NCI-H446 treated with DMSO at 0.1 percent for 48 hours (cell line): ENCODE measurements at regions not wholly inside any gene's neighbourhood (a gene's known extent, or its start where the extent isn't known, plus 50 kb on each side); places are given as distances from the start of the nearest gene placed in this dataset.

Source experiments
- DNase-seq: peaks from one replicate; lab custom pipeline; 2025; lab: John Stamatoyannopoulos, UW

- DNase-seq = no peak
Measured at GRCh38 chr5:163357636-163358035, 79.8 kb upstream of the CCNG1 start.

DNA sequence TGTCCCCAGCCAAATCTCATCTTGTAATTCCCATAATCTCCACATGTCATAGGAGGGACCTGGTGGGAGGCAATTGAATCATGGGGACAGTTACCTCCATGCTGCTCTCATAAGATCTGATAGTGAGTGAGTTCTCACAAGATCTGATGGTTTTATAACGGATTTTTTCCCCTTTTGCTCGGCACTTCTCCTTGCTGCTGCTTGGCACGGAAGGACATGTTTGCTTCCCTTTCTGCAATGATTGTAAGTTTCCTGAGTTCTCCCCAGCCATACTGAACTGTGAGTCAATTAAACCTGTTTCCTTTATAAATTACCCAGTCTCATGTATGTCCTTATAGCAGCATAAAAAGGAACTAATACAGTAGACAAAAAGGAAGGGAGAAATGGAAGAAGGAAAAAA is 76.7 kb upstream of the CCNG1 start:
- no peak for DNase-seq

DNA sequence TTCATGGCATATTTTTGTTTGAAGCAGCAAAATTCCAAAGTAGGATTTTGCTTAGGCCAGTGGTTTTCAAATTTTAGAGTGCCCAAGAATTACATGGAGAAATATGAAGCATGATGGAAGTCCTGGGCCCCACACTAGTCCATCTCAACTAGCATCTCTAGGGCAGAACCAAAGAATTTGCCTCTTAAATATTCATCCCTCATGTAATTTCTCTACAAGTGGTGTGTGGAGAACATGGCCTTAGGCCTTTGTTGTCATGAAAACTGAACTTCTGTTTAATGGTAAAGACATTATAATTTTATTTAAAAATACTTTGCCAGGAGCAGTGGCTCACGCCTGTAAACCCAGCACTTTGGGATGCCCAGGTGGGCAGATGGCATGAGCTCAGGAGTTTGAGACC is 75.9 kb upstream of the CCNG1 start:
- DNase-seq = no peak

DNA sequence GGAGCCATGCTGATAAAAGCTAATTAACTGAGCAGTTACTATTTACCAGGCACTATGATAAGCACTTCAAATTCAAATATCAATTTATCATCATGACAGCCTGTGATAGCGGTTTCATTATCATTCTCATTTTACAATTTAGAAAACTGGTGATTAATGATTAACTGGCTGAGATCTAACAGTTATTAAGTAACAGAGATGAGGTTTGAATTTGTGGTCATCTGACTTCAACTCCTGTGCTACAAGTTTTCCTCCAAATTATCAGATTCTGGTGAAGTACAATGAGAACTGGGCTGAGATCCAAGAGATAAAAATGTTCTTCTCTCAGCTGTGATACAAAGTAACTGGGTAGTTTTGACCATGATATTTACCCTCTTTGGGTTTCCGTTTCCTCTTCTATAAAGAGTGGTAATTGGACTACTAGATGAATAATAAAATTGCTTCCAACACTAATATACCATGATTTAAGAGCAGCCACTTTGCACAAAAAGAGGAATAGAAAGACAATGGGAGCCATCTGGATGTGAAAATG is 74.5 kb upstream of the CCNG1 start:
- no peak for DNase-seq

GRCh38 chr5:163363389-163363788 is 74.0 kb upstream of the CCNG1 start:
- no peak for DNase-seq

DNA sequence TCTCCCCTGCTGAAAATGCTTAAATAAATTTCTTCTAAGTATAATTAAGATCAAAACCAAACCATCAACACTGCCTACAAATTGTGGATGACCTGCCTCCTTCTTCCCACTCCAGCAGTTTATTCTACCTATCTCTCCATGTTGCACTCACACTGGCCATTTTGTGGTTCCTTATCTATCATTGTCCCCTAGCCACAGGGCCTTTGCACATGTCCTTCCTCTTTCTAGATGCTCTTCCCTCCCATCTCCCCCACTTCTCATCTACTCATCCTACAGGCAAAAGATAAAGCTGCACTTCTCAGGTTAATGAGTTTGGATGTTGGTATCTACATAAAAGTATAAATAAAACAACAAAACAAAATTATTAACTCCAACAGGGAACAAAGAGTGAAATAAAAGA is 70.6 kb upstream of the CCNG1 start:
- no peak for DNase-seq

GRCh38 chr5:163369776-163370385 is 67.5 kb upstream of the CCNG1 start:
- DNase-seq = no peak

DNA sequence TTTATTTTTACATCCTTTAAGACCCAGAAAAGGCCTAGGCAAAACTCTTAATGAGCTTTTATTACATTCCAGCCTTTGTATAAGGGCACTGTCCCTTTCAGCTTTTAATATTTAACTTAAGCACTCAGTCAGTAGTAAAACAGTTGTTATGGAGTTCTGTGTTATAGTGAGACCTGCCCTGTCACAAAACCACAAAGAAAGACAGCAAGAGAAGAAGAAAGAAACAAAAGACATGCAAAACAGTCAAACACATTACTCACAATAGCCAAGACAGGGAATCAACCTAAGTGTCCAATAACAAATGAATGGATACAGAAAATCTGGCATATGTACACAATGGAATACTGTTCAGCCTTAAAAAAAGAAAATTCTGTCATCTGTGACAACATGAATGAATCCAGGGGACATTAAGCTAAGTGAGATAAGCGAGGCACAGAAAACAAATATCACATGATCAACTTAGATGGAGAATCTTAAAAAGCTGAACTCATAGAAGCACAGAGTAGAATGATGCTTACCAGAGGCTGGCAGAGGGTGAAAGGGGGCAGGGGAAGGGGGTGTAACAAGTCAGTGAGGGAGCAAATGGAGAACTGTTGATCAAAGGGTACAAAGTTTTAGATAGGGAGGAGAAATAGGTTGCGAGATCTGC is 63.8 kb upstream of the CCNG1 start:
- DNase-seq = no peak

DNA sequence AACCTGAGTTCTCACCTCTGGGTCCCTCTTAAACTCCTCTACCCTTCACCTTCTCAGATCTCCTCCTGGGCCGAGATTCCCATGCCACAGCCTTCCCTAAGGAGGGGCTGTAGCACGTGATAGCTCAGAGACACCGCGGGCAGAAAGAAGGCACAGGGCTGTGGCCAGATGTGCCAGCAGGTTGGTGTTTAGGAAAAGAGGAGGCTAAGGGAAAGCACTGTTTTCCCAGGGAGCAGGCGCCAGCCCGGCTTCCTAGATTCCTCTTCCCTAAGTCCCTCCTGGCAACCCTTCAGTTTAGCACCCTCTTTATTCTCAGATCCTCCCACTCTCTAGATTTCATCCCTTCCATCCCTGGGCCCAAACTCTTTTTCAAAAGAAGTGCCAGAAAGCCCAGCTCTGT is 59.4 kb upstream of the CCNG1 start:
- no peak for DNase-seq

- no peak for DNase-seq
Measured at GRCh38 chr5:163379298-163380155, 57.9 kb upstream of the CCNG1 start.

DNA sequence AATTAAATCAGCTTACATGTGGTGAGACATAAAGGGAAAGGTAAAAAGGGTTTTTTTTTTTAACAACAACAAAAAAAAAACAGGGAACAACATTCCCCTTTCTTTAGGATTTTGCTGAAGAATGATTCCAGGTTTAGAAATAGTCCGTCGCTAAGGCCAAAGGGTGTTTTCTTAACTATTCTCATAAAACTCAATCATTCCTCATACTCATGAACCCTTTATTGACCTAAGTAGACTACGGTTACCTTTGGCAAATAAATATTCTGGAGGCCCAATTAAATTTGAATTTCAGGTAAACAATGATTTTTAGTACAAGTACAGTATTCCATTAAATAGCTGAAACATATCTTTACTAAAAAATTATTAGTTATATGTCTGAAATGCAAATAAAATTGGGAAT is 55.6 kb upstream of the CCNG1 start:
- DNase-seq = no peak

GRCh38 chr5:163383754-163384153 is 53.6 kb upstream of the CCNG1 start:
- no peak for DNase-seq

DNA sequence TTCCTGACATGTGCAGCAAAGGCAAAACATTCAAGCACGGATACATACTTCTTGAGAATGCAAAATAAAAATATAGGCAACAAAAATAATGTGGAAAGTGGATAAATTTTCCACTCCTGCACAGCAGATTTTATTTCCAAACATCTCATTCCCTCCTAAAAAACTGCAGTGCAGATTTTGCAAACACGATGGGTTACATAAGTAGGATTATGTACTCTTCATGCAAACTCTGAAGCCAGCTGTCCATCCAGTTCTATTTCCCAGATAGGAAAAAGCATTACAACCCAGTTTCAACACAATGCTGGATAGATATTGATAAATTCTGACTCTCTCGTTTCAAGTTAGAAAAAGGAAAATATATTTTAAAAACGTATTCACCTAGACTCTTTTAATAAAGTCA is 52.7 kb upstream of the CCNG1 start:
- DNase-seq = no peak

DNA sequence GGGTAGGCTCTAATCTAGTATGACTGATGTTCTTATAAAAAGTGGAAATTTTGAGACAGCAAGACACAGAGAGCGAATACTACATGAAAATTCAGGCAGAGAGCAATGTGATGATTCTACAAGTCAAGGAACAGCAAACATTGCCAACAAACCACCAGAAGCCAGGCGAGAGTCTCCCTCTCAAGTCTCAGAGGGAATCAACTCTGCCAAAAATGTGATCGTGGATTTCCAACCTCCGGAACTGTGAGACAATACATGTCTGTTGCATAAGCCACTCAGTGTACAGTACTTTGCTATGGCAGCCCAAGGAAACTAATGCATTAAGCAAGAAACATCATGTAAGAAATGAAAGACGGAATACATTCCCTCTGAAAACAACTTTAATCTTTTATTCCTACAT is 52.1 kb upstream of the CCNG1 start:
- DNase-seq = no peak

DNA sequence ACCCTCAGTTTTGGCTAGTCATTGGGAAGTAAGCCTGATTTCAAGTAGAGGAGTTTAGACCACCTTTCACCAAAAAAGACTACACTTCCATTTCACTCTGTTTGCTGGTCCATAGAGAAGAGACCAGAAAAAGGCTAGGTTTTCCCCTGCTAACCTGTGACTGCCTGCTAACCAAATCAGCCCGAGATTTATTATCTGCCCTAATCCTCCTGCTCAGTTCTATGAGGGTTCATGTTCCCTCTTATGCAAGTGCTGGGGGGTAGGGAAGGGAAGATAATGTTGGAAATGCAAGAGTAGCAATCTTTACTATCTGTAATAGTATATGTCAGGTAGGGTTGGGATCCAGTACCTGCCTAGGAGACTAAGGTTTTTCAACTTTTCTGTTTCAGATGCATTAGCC is 51.6 kb upstream of the CCNG1 start:
- no peak for DNase-seq

DNA sequence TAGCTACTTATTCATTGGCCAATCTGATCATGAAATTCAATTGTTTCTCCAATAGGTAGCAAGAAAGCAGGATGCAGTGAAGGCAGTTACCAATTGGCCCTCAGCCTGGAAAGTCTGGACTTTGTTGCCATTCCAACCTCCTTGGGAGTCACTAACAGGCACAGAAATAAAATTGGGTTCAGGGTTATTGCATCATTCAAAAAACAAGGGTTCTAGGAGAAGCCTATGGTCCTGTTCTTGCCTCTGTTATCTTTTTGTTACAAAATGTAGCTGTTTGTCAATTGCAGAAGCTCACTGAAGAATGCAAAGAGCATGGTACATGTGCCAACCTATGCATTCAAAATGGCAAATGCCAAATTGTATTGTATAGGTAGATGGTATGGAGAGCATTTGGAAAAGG is 51.0 kb upstream of the CCNG1 start:
- DNase-seq = no peak

DNA sequence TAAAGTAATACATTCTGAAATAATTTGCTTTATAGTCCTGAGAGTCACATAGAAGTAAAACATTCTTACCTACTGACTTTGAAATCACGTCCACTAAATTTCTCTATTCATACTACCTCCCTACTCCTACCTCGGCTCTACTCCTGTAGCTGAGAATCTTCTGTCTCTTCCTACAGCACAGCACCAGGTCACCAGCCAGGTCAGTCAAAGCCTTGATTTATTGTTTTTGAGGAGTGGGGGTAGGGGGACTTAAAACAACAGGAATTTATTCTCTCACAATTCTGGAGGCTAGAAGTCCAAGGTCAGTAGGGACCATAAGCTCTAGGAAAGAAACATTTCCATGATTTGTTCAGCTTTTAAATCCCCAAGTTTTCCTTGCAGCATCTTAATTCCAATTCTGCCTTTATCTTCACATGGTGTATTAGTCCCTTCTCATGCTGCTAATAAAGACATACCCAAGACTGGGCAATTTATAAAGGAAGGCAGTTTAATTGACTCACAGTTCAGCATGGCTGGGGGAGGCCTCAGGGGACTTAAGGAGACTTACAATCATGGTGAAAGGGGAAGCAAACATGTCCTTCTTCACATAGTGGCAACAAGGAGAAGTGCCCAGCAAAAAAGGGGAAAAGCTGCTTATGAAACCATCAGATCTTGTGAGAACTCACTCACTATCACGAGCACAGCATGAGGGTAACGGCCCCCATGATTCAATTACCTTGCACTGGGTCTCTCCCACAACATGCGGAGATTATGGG is 49.6 kb upstream of the CCNG1 start:
- DNase-seq = no peak
